T-cell (primary cell): ENCODE measurements at regions not wholly inside any gene's neighbourhood (a gene's known extent, or its start where the extent isn't known, plus 50 kb on each side); places are given as distances from the start of the nearest gene placed in this dataset.

ENCODE experiments used
- ATAC-seq, 4 experiments: fragments of 200-7000 bp in 3 of 4; fragments of 150-1000 bp in 1 of 4; cut with Tn5 transposase; replicated peaks in 1 of 4; 1 replicate in 3 of 4; 2 replicates in 1 of 4; pipeline ENCODE4 v1.10.0; 2021; ENCODE audit warnings: moderate library complexity in 3 of 4, mild to moderate bottlenecking in 2 of 4, moderate number of reproducible peaks in 1 of 4
- CTCF ChIA-PET, 2 donors: fragments of 300-600 bp; sonication (Branson Sonifier 250); formaldehyde crosslinking; loops; one replicate each; lab custom pipeline; 2022; ENCODE audit warnings: antibody characterized with exemption in 2 of 2; lab: Charles Lee
- POLR2A ChIA-PET, 2 donors: fragments of 300-600 bp; sonication (Branson Sonifier 250); formaldehyde crosslinking; loops; one replicate each; lab custom pipeline; 2022; ENCODE audit warnings: antibody characterized with exemption in 2 of 2; lab: Charles Lee
- DNase-seq, 35 experiments: peaks; one replicate each; pipeline versions ENCODE4 v3.0.0 to v3.0.0-alpha.2; 2013 to 2023
- H3K27ac ChIP-seq: one replicate; pipeline ENCODE4 v1.5.1; 2013; ENCODE audit warnings: low read length
- H3K27me3 ChIP-seq, 2 experiments: replicated peaks in 1 of 2; 1 replicate in 1 of 2; 2 replicates in 1 of 2; pipeline versions ENCODE4 v1.6.1 to v1.7.0; 2013; ENCODE audit warnings: low read length in 1 of 2, mixed read lengths in 1 of 2; ENCODE audit not compliant: control insufficient read depth in 2 of 2, insufficient read depth in 2 of 2; ENCODE audit errors: extremely low read depth in 1 of 2
- H3K36me3 ChIP-seq, 2 donors: 1 replicate in 1 of 2; 2 replicates in 1 of 2; pipeline versions ENCODE4 v1.6.1 to v1.7.0; 2013; ENCODE audit warnings: low read length in 1 of 2; ENCODE audit not compliant: control insufficient read depth in 2 of 2, insufficient read depth in 1 of 2; ENCODE audit errors: extremely low read depth in 1 of 2
- H3K4me1 ChIP-seq, 2 experiments: 1 replicate in 1 of 2; 2 replicates in 1 of 2; pipeline versions ENCODE4 v1.6.1 to v1.7.0; 2013; ENCODE audit warnings: low read length in 2 of 2, mixed read lengths in 1 of 2; ENCODE audit not compliant: insufficient read depth in 2 of 2, control insufficient read depth in 1 of 2; ENCODE audit errors: extremely low read depth in 1 of 2
- H3K4me3 ChIP-seq, 2 donors: 1 replicate in 1 of 2; 2 replicates in 1 of 2; pipeline versions ENCODE4 v1.5.1 to v1.7.0; 2013; ENCODE audit warnings: mild to moderate bottlenecking in 2 of 2, low read length in 1 of 2, moderate library complexity in 1 of 2; ENCODE audit not compliant: control insufficient read depth in 1 of 2; ENCODE audit errors: extremely low read depth in 1 of 2
- H3K9me3 ChIP-seq: 2 replicates; pipeline ENCODE4 v1.7.0; 2013
- H3K27ac Mint-ChIP-seq, 2 donors: one replicate each; pipeline ENCODE4 v1.8.0; 2020 to 2021; ENCODE audit warnings: mild to moderate bottlenecking in 2 of 2, mixed read lengths in 2 of 2
- H3K27me3 Mint-ChIP-seq, 2 donors: one replicate each; pipeline ENCODE4 v1.8.0; 2021 to 2022; ENCODE audit warnings: mixed read lengths in 2 of 2
- H3K36me3 Mint-ChIP-seq: one replicate; pipeline ENCODE4 v1.8.0; 2021; ENCODE audit warnings: mixed read lengths
- H3K4me1 Mint-ChIP-seq, 3 donors: one replicate each; pipeline ENCODE4 v1.8.0; 2020 to 2022; ENCODE audit warnings: mixed read lengths in 3 of 3, mild to moderate bottlenecking in 1 of 3
- H3K4me3 Mint-ChIP-seq, 3 donors: one replicate each; pipeline ENCODE4 v1.8.0; 2020 to 2022; ENCODE audit warnings: mild to moderate bottlenecking in 3 of 3, mixed read lengths in 3 of 3, moderate library complexity in 3 of 3
- H3K9me3 Mint-ChIP-seq, 3 donors: one replicate each; pipeline ENCODE4 v1.8.0; 2020 to 2022; ENCODE audit warnings: mixed read lengths in 3 of 3
- WGBS: methylation state at CpG from one replicate; pipeline ENCODE4 v1.1.5; 2013; ENCODE audit warnings: missing lambda C conversion rate; ENCODE audit not compliant: insufficient coverage; 5-methylcytosine and 5-hydroxymethylcytosine counted together

- Mint-ChIP-seq H3K9me3 (peaks cover 11 to 14% (median 11%) of the 10 kb centered on the region in 3 donors), H3K27ac (no peak overlapping the region), H3K4me3 (no peak overlapping the region), H3K36me3 (peaks cover 6% of the 10 kb centered on the region), H3K27me3 (peaks cover 23 to 26% of the 10 kb centered on the region in 2 donors), H3K4me1 (no peaks in the 10 kb centered on the region)
- no peak for DNase-seq
- WGBS = no CpG with 5 or more reads among the region's 3 CpGs
- Histone ChIP-seq H3K27ac (no peak overlapping the region), H3K9me3 (no peaks in the 10 kb centered on the region), H3K4me1 (no peaks in the 10 kb centered on the region), H3K27me3 (peaks cover 0 to 16% of the 10 kb centered on the region in 2 experiments), H3K4me3 (no peak overlapping the region), H3K36me3 (no peaks in the 10 kb centered on the region)
- ATAC-seq = no peak
- ChIA-PET CTCF (no interaction called here), POLR2A (no interaction called here)
Measured at GRCh38 chr5:175765858-175766257, 105.5 kb upstream of the CPLX2 start.

GRCh38 chr5:175766963-175767362 lies 104.4 kb upstream of the CPLX2 start:
- H3K4me3 ChIP-seq = no peak overlapping the region
- H3K27me3 Mint-ChIP-seq = peaks cover 31 to 35% of the 10 kb centered on the region in 2 donors
- ChIA-PET CTCF (no interaction called here), POLR2A (no interaction called here)
- no peak for DNase-seq
- peaks cover 11 to 14% (median 11%) of the 10 kb centered on the region in 3 donors for H3K9me3 Mint-ChIP-seq
- WGBS = 84% methylated on average over 2 of the region's 2 CpGs
- H3K4me1 ChIP-seq = no peaks in the 10 kb centered on the region
- no peaks in the 10 kb centered on the region for H3K9me3 ChIP-seq
- peaks cover 6% of the 10 kb centered on the region for H3K36me3 Mint-ChIP-seq
- peaks cover 0 to 17% of the 10 kb centered on the region in 2 experiments for H3K27me3 ChIP-seq
- ATAC-seq = no peak
- H3K36me3 ChIP-seq = no peaks in the 10 kb centered on the region
- no peak overlapping the region for H3K27ac Mint-ChIP-seq
- H3K4me3 Mint-ChIP-seq = no peak overlapping the region
- no peaks in the 10 kb centered on the region for H3K4me1 Mint-ChIP-seq
- no peak overlapping the region for H3K27ac ChIP-seq

GRCh38 chr5:175772747-175773533 lies 98.4 kb upstream of the CPLX2 start:
- ATAC-seq = no peak
- peaks cover 2 to 38% of the 10 kb centered on the region in 2 experiments for H3K27me3 ChIP-seq

GRCh38 chr5:175773534-175774070 lies 97.8 kb upstream of the CPLX2 start:
- H3K4me1 Mint-ChIP-seq = peaks cover 0 to 2% (median 0%) of the 10 kb centered on the region in 3 donors
- H3K27ac Mint-ChIP-seq = no peak overlapping the region
- H3K36me3 ChIP-seq = no peaks in the 10 kb centered on the region
- H3K4me1 ChIP-seq = no peaks in the 10 kb centered on the region
- CTCF ChIA-PET = no interaction called here
- H3K4me3 Mint-ChIP-seq = no peak overlapping the region
- no peaks in the 10 kb centered on the region for H3K9me3 ChIP-seq
- H3K27me3 ChIP-seq = peaks cover 2 to 40% of the 10 kb centered on the region in 2 experiments
- no peak overlapping the region for H3K27ac ChIP-seq
- H3K9me3 Mint-ChIP-seq = peaks cover 0 to under 1% (median 0%) of the 10 kb centered on the region in 3 donors
- POLR2A ChIA-PET = no interaction called here
- H3K4me3 ChIP-seq = no peak overlapping the region
- peaks cover 4% of the 10 kb centered on the region for H3K36me3 Mint-ChIP-seq
- WGBS = 48% methylated on average over 10 of the region's 12 CpGs
- peaks cover 39 to 60% of the 10 kb centered on the region in 2 donors for H3K27me3 Mint-ChIP-seq
- DNase-seq = no peak
- no peak for ATAC-seq

More at GRCh38 chr5:175772747-175773533, 98.4 kb upstream of the CPLX2 start:
- no peaks in the 10 kb centered on the region for H3K9me3 ChIP-seq
- 18% methylated on average over 47 of the region's 50 CpGs for WGBS
- H3K27ac Mint-ChIP-seq = no peak overlapping the region
- peaks cover 5% of the 10 kb centered on the region for H3K36me3 Mint-ChIP-seq
- ChIA-PET CTCF (no interaction called here), POLR2A (no interaction called here)
- no peaks in the 10 kb centered on the region for H3K4me1 ChIP-seq
- H3K9me3 Mint-ChIP-seq = peaks cover 2 to 7% (median 3%) of the 10 kb centered on the region in 3 donors
- H3K4me3 Mint-ChIP-seq = no peak overlapping the region
- peaks cover 39 to 62% of the 10 kb centered on the region in 2 donors for H3K27me3 Mint-ChIP-seq
- DNase-seq = no peak
- no peak overlapping the region for H3K4me3 ChIP-seq
- H3K36me3 ChIP-seq = no peaks in the 10 kb centered on the region
- H3K4me1 Mint-ChIP-seq = peaks cover 0 to 2% (median 0%) of the 10 kb centered on the region in 3 donors
- H3K27ac ChIP-seq = no peak overlapping the region

DNA sequence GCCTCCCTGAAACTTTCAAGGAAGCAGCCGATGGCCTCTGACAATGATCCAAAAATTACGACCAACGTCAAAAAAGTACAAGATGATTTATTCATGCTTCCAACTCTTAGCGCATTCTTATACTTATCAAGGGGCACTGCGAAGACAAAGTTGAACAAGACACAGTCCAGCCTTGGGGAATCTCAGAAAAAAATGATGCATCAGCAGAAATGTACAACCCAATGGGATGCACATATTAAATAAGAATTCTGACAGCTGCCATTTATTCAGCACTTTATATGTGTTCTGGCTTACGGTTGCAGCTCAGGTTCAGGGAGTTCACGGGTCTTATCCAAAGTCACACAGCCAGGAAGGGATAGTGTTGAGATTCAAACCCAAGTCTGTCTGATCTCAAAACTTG lies 96.0 kb upstream of the CPLX2 start:
- Histone ChIP-seq H3K27ac (no peak overlapping the region), H3K4me1 (no peaks in the 10 kb centered on the region), H3K4me3 (no peak overlapping the region), H3K9me3 (no peaks in the 10 kb centered on the region), H3K36me3 (no peaks in the 10 kb centered on the region), H3K27me3 (peaks cover 4 to 36% of the 10 kb centered on the region in 2 experiments)
- no peak for DNase-seq
- ChIA-PET POLR2A (no interaction called here), CTCF (no interaction called here)
- Mint-ChIP-seq H3K27me3 (peaks cover 37 to 53% of the 10 kb centered on the region in 2 donors), H3K9me3 (peaks cover 0 to 5% (median 0%) of the 10 kb centered on the region in 3 donors), H3K36me3 (peaks cover 4% of the 10 kb centered on the region), H3K4me1 (peaks cover 0 to 2% (median 0%) of the 10 kb centered on the region in 3 donors), H3K4me3 (no peak overlapping the region), H3K27ac (no peak overlapping the region)
- ATAC-seq = no peak
- 91% methylated on average over 5 of the region's 7 CpGs for WGBS

GRCh38 chr5:175778951-175779503 lies 92.4 kb upstream of the CPLX2 start:
- H3K4me3 ChIP-seq = no peak overlapping the region
- Mint-ChIP-seq H3K4me1 (peaks cover 0 to 2% (median 0%) of the 10 kb centered on the region in 3 donors), H3K36me3 (peaks cover 4% of the 10 kb centered on the region), H3K27ac (no peak overlapping the region), H3K9me3 (peaks cover 0 to 5% (median 0%) of the 10 kb centered on the region in 3 donors), H3K27me3 (peaks cover 32 to 35% of the 10 kb centered on the region in 2 donors), H3K4me3 (no peak overlapping the region)
- H3K36me3 ChIP-seq = no peaks in the 10 kb centered on the region
- ChIA-PET POLR2A (no interaction called here), CTCF (no interaction called here)
- no peak for ATAC-seq
- H3K27me3 ChIP-seq = peaks cover 4 to 12% of the 10 kb centered on the region in 2 experiments
- WGBS = 60% methylated on average over 5 of the region's 7 CpGs
- H3K9me3 ChIP-seq = no peaks in the 10 kb centered on the region
- no peak overlapping the region for H3K27ac ChIP-seq
- no peak for DNase-seq
- no peaks in the 10 kb centered on the region for H3K4me1 ChIP-seq
